Activated CD8-positive, alpha-beta T cell treated with anti-CD3 and anti-CD28 coated beads, Interleukin-2, amount 10 ng/mL, durations not matched to agents 7 days and 5 days (primary cell): ENCODE measurements at regions not wholly inside any gene's neighbourhood (a gene's known extent, or its start where the extent isn't known, plus 50 kb on each side); places are given as distances from the start of the nearest gene placed in this dataset.

ENCODE experiments used
- ATAC-seq: fragments of 150-1000 bp; cut with Tn5 transposase; one replicate; pipeline ENCODE4 v1.10.0; 2021; ENCODE audit warnings: moderate library complexity
- CTCF ChIA-PET: fragments of 350-600 bp; sonication (Branson Sonifier 250); formaldehyde crosslinking; loops from one replicate; lab custom pipeline; 2021; ENCODE audit warnings: antibody characterized with exemption; lab: Charles Lee
- POLR2A ChIA-PET: fragments of 350-600 bp; sonication (Branson Sonifier 250); formaldehyde crosslinking; loops from one replicate; lab custom pipeline; 2021; ENCODE audit warnings: antibody characterized with exemption; lab: Charles Lee
- DNase-seq: peaks from one replicate; pipeline ENCODE4 v3.0.0-alpha.2; 2020
- H3K27ac Mint-ChIP-seq: one replicate; pipeline ENCODE4 v1.8.0; 2021; ENCODE audit warnings: mild to moderate bottlenecking, mixed read lengths
- H3K27me3 Mint-ChIP-seq: one replicate; pipeline ENCODE4 v1.8.0; 2021; ENCODE audit warnings: low read depth, mixed read lengths
- H3K36me3 Mint-ChIP-seq: one replicate; pipeline ENCODE4 v1.8.0; 2021; ENCODE audit warnings: low read depth, mixed read lengths
- H3K4me1 Mint-ChIP-seq: one replicate; pipeline ENCODE4 v1.8.0; 2021; ENCODE audit warnings: low read depth, mixed read lengths
- H3K4me3 Mint-ChIP-seq: one replicate; pipeline ENCODE4 v1.8.0; 2021; ENCODE audit warnings: mild to moderate bottlenecking, mixed read lengths
- H3K9me3 Mint-ChIP-seq: one replicate; pipeline ENCODE4 v1.8.0; 2022; ENCODE audit warnings: mixed read lengths; ENCODE audit not compliant: insufficient read depth

- POLR2A ChIA-PET: no interaction called here
- no peaks in the 10 kb centered on the region for H3K4me1 Mint-ChIP-seq
- H3K36me3 Mint-ChIP-seq: no peaks in the 10 kb centered on the region
- ATAC-seq: no peak
- H3K4me3 Mint-ChIP-seq: no peak overlapping the region
- H3K27me3 Mint-ChIP-seq: peaks cover 3% of the 10 kb centered on the region
- H3K27ac Mint-ChIP-seq: no peak overlapping the region
- no peaks in the 10 kb centered on the region for H3K9me3 Mint-ChIP-seq
- CTCF ChIA-PET: no interaction called here
- no peak for DNase-seq
These were observed 50.4 kb upstream of the WDR11 start for GRCh38 chr10:120800528-120801323.
